K562 (cell line): ENCODE measurements at regions not wholly inside any gene's neighbourhood (a gene's known extent, or its start where the extent isn't known, plus 50 kb on each side); places are given as distances from the start of the nearest gene placed in this dataset.

Source experiments
- CHAMP1 ChIP-seq: fragments of 450-650 bp; IDR thresholded peaks from 2 replicates; pipeline ENCODE4 v1.6.1; 2016; ENCODE audit warnings: mild to moderate bottlenecking
- CLOCK ChIP-seq: fragments of 250-450 bp; sonication (Bioruptor Pico); IDR thresholded peaks from 2 replicates; pipeline ENCODE4 v1.4.0; 2020; ENCODE audit warnings: mild to moderate bottlenecking, moderate library complexity, borderline replicate concordance
- HSF4 ChIP-seq: fragments of 250-450 bp; sonication (Bioruptor Pico); IDR thresholded peaks from 2 replicates; pipeline ENCODE4 v2.1.2; 2022; ENCODE audit warnings: mild to moderate bottlenecking, moderate library complexity, borderline replicate concordance
- NFE2 ChIP-seq: IDR thresholded peaks from 2 replicates; pipeline ENCODE4 v1.6.1; 2014; ENCODE audit warnings: antibody characterized with exemption, low read depth
- TAF15 ChIP-seq: fragments of 200-400 bp; formaldehyde crosslinking; IDR thresholded peaks from 2 replicates; pipeline ENCODE4 v1.6.1; 2017; ENCODE audit warnings: mild to moderate bottlenecking, low read depth, low read length, moderate library complexity
- TCFL5 ChIP-seq: fragments of 250-450 bp; sonication (Bioruptor Pico); conservative IDR thresholded peaks from 2 replicates; pipeline ENCODE4 v1.6.1; 2021; ENCODE audit warnings: mild to moderate bottlenecking, moderate library complexity, matching md5 sums
- USF2 ChIP-seq: sonication (generic); formaldehyde crosslinking; IDR thresholded peaks from 2 replicates; pipeline ENCODE4 v1.5.0; 2020; ENCODE audit warnings: missing genetic modification reagents
- ZNF121 ChIP-seq: sonication (generic); formaldehyde crosslinking; conservative IDR thresholded peaks from 2 replicates; pipeline ENCODE4 v1.8.0; 2022; ENCODE audit warnings: missing genetic modification reagents
- ZNF239 ChIP-seq: fragments of 250-450 bp; sonication (Bioruptor Pico); IDR thresholded peaks from 2 replicates; pipeline ENCODE4 v1.4.0; 2020; ENCODE audit warnings: mild to moderate bottlenecking
- ZNF347 ChIP-seq: fragments of 450-650 bp; formaldehyde crosslinking; IDR thresholded peaks from 2 replicates; pipeline ENCODE4 v1.4.0; 2020; ENCODE audit warnings: low read depth, mild to moderate bottlenecking, moderate library complexity
- ZNF57 ChIP-seq: fragments of 450-650 bp; formaldehyde crosslinking; IDR thresholded peaks from 2 replicates; pipeline ENCODE4 v1.4.0; 2020; ENCODE audit warnings: mild to moderate bottlenecking, moderate library complexity
- TF ChIP-seq, protein P1 (sequence below), 2 experiments: fragments of 450-650 bp; conservative IDR thresholded peaks; 2 replicates each; pipeline ENCODE4 v1.6.1; 2017; ENCODE audit warnings: mild to moderate bottlenecking in 2 of 2, moderate library complexity in 2 of 2
- TF ChIP-seq, protein P2 (sequence below): sonication (generic); formaldehyde crosslinking; IDR thresholded peaks from 2 replicates; pipeline ENCODE4 v1.8.1; 2023; ENCODE audit warnings: missing genetic modification reagents, mild to moderate bottlenecking, borderline replicate concordance
- TF ChIP-seq, protein P3 (sequence below): sonication (generic); formaldehyde crosslinking; IDR thresholded peaks from 2 replicates; pipeline ENCODE4 v1.8.0; 2022; ENCODE audit warnings: mild to moderate bottlenecking, missing genetic modification reagents

DNA sequence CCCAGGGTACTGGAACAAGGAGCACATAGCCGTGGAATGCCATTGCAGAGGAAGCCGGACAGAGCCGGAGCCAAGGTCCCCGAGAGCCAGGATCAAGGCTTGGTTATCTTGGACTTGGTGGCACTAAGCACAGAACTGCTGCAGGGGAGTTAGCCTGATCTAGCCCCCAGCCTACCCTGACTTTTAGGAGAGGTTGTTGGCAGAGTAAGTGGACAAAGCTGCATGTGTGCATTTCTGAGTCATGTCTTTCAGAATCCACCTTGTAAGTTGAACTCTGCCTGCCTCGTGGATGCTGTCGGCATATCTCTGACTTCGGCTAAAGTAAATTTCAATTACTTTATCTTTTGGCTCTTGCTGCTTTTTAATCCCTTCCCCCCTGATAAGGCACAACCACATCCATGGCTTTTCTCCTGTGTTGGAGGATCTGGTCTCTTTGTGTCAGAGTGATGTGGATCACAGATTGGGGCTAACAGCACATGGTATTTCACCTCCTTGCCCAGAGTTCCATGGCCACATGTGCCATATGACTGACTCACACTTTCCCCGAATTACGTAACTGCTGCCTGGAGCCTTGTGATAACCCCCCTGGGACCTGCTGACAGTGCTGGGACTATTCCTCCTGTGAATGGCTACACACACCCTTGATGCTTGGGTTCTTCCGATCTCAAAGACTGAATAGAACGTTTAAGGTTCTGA lies 240.3 kb downstream of the EMP1 start (continued):
- TF ChIP-seq, protein P1, sequence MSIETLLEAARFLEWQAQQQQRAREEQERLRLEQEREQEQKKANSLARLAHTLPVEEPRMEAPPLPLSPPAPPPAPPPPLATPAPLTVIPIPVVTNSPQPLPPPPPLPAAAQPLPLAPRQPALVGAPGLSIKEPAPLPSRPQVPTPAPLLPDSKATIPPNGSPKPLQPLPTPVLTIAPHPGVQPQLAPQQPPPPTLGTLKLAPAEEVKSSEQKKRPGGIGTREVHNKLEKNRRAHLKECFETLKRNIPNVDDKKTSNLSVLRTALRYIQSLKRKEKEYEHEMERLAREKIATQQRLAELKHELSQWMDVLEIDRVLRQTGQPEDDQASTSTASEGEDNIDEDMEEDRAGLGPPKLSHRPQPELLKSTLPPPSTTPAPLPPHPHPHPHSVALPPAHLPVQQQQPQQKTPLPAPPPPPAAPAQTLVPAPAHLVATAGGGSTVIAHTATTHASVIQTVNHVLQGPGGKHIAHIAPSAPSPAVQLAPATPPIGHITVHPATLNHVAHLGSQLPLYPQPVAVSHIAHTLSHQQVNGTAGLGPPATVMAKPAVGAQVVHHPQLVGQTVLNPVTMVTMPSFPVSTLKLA (conservative IDR thresholded peaks at IDR 0.05) = peak; percentile 54 to 80; a peak in 3 of 4 replicates
- TF ChIP-seq NFE2 (no peak), CLOCK (CRISPR knock-in tag) (no peak), TCFL5 (CRISPR knock-in tag) (no peak), TAF15 (no peak), HSF4 (no peak), ZNF347 (no peak), ZNF239 (no peak), ZNF121 (CRISPR knock-in tag) (no peak), ZNF57 (CRISPR knock-in tag) (no peak), USF2 (CRISPR knock-in tag) (peak; percentile 31), CHAMP1 (no peak)
- TF ChIP-seq, protein P2, sequence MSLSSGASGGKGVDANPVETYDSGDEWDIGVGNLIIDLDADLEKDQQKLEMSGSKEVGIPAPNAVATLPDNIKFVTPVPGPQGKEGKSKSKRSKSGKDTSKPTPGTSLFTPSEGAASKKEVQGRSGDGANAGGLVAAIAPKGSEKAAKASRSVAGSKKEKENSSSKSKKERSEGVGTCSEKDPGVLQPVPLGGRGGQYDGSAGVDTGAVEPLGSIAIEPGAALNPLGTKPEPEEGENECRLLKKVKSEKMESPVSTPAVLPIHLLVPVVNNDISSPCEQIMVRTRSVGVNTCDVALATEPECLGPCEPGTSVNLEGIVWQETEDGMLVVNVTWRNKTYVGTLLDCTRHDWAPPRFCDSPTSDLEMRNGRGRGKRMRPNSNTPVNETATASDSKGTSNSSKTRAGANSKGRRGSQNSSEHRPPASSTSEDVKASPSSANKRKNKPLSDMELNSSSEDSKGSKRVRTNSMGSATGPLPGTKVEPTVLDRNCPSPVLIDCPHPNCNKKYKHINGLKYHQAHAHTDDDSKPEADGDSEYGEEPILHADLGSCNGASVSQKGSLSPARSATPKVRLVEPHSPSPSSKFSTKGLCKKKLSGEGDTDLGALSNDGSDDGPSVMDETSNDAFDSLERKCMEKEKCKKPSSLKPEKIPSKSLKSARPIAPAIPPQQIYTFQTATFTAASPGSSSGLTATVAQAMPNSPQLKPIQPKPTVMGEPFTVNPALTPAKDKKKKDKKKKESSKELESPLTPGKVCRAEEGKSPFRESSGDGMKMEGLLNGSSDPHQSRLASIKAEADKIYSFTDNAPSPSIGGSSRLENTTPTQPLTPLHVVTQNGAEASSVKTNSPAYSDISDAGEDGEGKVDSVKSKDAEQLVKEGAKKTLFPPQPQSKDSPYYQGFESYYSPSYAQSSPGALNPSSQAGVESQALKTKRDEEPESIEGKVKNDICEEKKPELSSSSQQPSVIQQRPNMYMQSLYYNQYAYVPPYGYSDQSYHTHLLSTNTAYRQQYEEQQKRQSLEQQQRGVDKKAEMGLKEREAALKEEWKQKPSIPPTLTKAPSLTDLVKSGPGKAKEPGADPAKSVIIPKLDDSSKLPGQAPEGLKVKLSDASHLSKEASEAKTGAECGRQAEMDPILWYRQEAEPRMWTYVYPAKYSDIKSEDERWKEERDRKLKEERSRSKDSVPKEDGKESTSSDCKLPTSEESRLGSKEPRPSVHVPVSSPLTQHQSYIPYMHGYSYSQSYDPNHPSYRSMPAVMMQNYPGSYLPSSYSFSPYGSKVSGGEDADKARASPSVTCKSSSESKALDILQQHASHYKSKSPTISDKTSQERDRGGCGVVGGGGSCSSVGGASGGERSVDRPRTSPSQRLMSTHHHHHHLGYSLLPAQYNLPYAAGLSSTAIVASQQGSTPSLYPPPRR = no peak
- TF ChIP-seq, protein P3, sequence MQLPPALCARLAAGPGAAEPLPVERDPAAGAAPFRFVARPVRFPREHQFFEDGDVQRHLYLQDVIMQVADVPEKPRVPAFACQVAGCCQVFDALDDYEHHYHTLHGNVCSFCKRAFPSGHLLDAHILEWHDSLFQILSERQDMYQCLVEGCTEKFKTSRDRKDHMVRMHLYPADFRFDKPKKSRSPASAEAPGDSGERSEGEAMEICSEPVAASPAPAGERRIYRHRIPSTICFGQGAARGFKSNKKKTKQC (CRISPR knock-in tag) = no peak
